ENCODE measurements at regions not wholly inside any gene's neighbourhood (a gene's known extent, or its start where the extent isn't known, plus 50 kb on each side); places are given as distances from the start of the nearest gene placed in this dataset.

DNA sequence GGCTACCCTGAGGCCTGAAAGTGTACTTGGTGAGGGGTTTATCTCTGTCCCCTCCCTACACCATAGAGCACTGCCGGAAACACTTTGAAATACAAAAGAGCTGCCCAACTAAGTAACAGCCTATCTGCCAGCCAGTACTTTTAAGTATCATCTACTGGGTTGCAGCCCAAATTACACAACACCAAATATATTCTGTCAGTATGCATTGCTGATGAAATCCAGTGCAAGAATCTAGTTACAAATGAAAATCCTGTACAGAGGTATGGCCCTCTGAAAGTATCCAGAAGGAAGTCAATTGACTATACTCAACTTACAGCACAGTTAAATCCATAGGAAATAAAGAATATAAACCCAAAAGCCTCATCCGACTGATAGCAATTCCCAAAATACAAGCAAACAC lies 280.8 kb downstream of the CCDC85A start:
- no peak overlapping the region for H3K27ac ChIP-seq (ENCODE audit: low read depth, low read length)
- no peaks in the 10 kb centered on the region for H3K9me3 ChIP-seq (ENCODE audit: control insufficient read depth in 3 of 3, low read length in 3 of 3)
- no peak overlapping the region for H3K4me3 ChIP-seq (ENCODE audit: low read length in 3 of 3)
- H3K9ac ChIP-seq (ENCODE audit: low read depth in 1 of 3, low read length in 3 of 3): no peak overlapping the region
- H3K36me3 ChIP-seq (ENCODE audit: control insufficient read depth in 3 of 3, insufficient read depth in 3 of 3, low read length in 3 of 3): no peaks in the 10 kb centered on the region
- H3K27me3 ChIP-seq (ENCODE audit: control insufficient read depth in 3 of 3, insufficient read depth in 3 of 3, low read length in 3 of 3): no peaks in the 10 kb centered on the region
- H3K4me1 ChIP-seq (ENCODE audit: control insufficient read depth in 3 of 3, insufficient read depth in 3 of 3, low read length in 3 of 3): no peaks in the 10 kb centered on the region

DNA sequence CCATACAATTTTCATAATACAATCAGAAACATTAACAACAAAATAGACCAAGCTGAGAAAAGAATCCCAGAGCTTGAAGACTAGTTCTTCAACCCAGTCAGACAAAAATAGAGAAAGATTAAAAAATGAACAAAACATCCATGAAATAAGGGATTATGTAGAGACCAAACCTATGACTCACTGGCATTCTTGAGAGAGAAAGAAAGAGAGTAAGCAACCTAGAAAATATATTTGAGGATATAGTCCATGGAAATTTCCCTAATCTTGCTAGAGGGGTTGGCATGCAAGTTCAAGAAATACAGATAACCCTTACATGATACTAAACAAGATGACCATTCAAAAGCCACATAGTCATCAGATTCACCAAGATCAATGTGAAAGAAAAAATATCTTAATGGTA lies 281.7 kb downstream of the CCDC85A start:
- Histone ChIP-seq H3K4me3 (ENCODE audit: low read length in 3 of 3) (no peak overlapping the region), H3K27ac (ENCODE audit: low read depth, low read length) (no peak overlapping the region), H3K36me3 (ENCODE audit: control insufficient read depth in 3 of 3, insufficient read depth in 3 of 3, low read length in 3 of 3) (no peaks in the 10 kb centered on the region), H3K4me1 (ENCODE audit: control insufficient read depth in 3 of 3, insufficient read depth in 3 of 3, low read length in 3 of 3) (no peaks in the 10 kb centered on the region), H3K9ac (ENCODE audit: low read depth in 1 of 3, low read length in 3 of 3) (no peak overlapping the region), H3K27me3 (ENCODE audit: control insufficient read depth in 3 of 3, insufficient read depth in 3 of 3, low read length in 3 of 3) (no peaks in the 10 kb centered on the region), H3K9me3 (ENCODE audit: control insufficient read depth in 3 of 3, low read length in 3 of 3) (no peaks in the 10 kb centered on the region)

DNA sequence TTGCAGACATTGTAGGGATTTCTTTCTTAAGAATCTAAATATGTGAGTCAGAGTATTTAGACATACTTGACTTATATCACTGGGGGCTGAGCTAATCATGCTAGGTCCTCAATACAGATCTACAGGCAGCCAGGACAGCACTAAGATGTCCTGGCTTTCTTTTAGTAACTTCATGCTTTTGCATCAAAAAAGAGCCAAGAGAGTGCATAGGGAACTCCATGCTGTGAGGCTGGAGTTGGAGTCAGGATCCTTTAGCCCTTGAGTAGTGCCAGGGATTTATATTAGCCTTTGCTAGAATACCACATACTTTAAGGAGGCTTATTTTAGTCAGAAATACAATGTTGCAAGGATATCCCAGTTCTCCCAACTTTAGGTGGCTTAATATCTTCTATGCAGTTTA lies 289.7 kb downstream of the CCDC85A start:
- no peaks in the 10 kb centered on the region for H3K36me3 ChIP-seq (ENCODE audit: control insufficient read depth in 3 of 3, insufficient read depth in 3 of 3, low read length in 3 of 3)
- H3K27ac ChIP-seq (ENCODE audit: low read depth, low read length): no peak overlapping the region
- no peaks in the 10 kb centered on the region for H3K27me3 ChIP-seq (ENCODE audit: control insufficient read depth in 3 of 3, insufficient read depth in 3 of 3, low read length in 3 of 3)
- H3K4me3 ChIP-seq (ENCODE audit: low read length in 3 of 3): no peak overlapping the region
- H3K9me3 ChIP-seq (ENCODE audit: control insufficient read depth in 3 of 3, low read length in 3 of 3): no peaks in the 10 kb centered on the region
- no peak overlapping the region for H3K9ac ChIP-seq (ENCODE audit: low read depth in 1 of 3, low read length in 3 of 3)
- peaks cover 10 to 12% (median 11%) of the 10 kb centered on the region in 3 donors for H3K4me1 ChIP-seq (ENCODE audit: control insufficient read depth in 3 of 3, insufficient read depth in 3 of 3, low read length in 3 of 3)

DNA sequence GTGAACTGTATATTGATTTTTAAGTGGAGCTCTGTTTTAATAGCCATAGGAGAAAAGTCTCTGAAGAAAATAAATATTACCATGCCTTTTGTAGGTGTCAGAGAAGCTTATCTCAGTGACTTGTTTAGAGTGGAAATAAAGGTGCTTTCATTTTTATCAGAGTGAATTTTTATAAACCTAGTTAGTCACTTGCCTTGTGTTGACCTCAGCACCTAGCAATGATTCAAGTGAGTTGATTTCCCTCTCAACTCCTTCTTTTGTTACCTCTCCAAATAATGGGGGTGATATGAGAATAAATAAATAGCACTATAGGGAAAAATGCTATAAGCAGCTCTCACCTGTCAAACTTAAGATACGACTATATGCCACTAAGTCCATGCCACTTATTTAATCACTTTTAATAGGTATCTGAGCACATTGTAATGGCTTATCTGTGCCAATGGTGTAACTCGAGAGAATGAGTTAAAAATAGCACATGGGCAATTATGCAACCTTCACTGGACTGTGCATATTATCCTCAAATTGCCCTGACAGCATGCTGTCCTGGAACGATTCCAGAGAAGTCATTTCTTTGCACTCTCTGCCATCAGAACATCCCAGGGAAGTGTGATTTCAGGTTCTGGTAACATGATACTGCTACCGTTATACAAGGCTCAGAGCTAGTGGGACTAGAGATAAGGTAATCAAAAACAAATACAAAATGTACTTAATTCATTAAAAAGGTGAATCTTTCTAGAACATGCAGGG lies 290.8 kb downstream of the CCDC85A start:
- no peaks in the 10 kb centered on the region for H3K27me3 ChIP-seq (ENCODE audit: control insufficient read depth in 3 of 3, insufficient read depth in 3 of 3, low read length in 3 of 3)
- H3K4me3 ChIP-seq (ENCODE audit: low read length in 3 of 3): no peak overlapping the region
- peaks cover 10 to 12% (median 11%) of the 10 kb centered on the region in 3 donors for H3K4me1 ChIP-seq (ENCODE audit: control insufficient read depth in 3 of 3, insufficient read depth in 3 of 3, low read length in 3 of 3)
- no peaks in the 10 kb centered on the region for H3K9me3 ChIP-seq (ENCODE audit: control insufficient read depth in 3 of 3, low read length in 3 of 3)
- no peaks in the 10 kb centered on the region for H3K36me3 ChIP-seq (ENCODE audit: control insufficient read depth in 3 of 3, insufficient read depth in 3 of 3, low read length in 3 of 3)
- no peak overlapping the region for H3K27ac ChIP-seq (ENCODE audit: low read depth, low read length)
- no peak overlapping the region for H3K9ac ChIP-seq (ENCODE audit: low read depth in 1 of 3, low read length in 3 of 3)

DNA sequence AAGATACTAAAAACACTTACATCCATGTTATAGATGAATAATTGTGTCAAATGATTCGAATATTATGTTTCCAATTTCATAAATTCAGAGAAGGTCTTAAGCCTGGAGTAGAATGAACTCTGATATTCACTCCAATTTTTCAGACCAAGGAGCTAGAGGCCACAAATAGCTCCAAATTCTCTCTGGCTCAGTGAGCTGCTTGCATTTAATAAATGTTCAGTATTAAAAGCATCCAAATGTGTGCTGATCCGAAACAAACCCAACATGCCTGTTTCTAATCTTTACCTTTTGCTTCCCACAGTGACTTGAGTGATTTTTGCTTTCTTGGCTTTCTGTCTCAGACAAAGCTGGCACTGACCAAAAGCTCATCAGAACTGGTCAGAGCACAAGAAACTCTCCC lies 291.4 kb downstream of the CCDC85A start:
- no peaks in the 10 kb centered on the region for H3K27me3 ChIP-seq (ENCODE audit: control insufficient read depth in 3 of 3, insufficient read depth in 3 of 3, low read length in 3 of 3)
- H3K27ac ChIP-seq (ENCODE audit: low read depth, low read length): no peak overlapping the region
- H3K4me3 ChIP-seq (ENCODE audit: low read length in 3 of 3): no peak overlapping the region
- H3K9ac ChIP-seq (ENCODE audit: low read depth in 1 of 3, low read length in 3 of 3): no peak overlapping the region
- H3K36me3 ChIP-seq (ENCODE audit: control insufficient read depth in 3 of 3, insufficient read depth in 3 of 3, low read length in 3 of 3): no peaks in the 10 kb centered on the region
- H3K4me1 ChIP-seq (ENCODE audit: control insufficient read depth in 3 of 3, insufficient read depth in 3 of 3, low read length in 3 of 3): peaks cover 10 to 12% (median 11%) of the 10 kb centered on the region in 3 donors
- no peaks in the 10 kb centered on the region for H3K9me3 ChIP-seq (ENCODE audit: control insufficient read depth in 3 of 3, low read length in 3 of 3)

DNA sequence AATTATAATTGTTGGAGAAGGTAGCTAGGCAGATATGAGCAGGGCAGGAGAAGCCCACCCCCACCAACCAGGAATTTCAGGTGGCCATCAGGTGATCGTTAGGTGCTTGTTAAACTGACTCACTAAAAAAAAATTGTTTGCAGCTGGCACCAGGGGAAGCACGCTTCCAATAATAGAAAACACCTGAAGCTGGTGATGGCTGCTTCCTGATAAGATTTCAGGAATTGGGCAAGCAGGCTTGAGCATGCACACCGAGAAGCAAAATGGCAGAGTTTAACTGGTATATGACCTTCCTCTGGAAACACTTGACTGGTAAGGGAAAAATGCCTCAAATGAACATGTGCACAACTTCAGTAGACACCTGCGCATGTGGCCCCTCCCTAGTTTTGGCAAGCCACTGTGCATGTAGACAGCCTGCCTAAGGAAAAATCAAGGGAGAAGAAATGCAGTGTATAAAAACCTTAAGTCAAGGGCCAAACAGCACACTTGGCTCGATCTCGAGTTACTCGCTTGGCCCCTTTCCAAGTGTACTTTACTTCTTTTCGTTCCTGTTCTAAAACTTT lies 292.8 kb downstream of the CCDC85A start:
- Histone ChIP-seq H3K27ac (ENCODE audit: low read depth, low read length) (no peak overlapping the region), H3K9ac (ENCODE audit: low read depth in 1 of 3, low read length in 3 of 3) (no peak overlapping the region), H3K4me1 (ENCODE audit: control insufficient read depth in 3 of 3, insufficient read depth in 3 of 3, low read length in 3 of 3) (peaks cover 10 to 12% (median 11%) of the 10 kb centered on the region in 3 donors), H3K4me3 (ENCODE audit: low read length in 3 of 3) (peak overlapping the region in 1 of 3 donors; percentile 9), H3K27me3 (ENCODE audit: control insufficient read depth in 3 of 3, insufficient read depth in 3 of 3, low read length in 3 of 3) (no peaks in the 10 kb centered on the region), H3K9me3 (ENCODE audit: control insufficient read depth in 3 of 3, low read length in 3 of 3) (no peaks in the 10 kb centered on the region), H3K36me3 (ENCODE audit: control insufficient read depth in 3 of 3, insufficient read depth in 3 of 3, low read length in 3 of 3) (no peaks in the 10 kb centered on the region)

DNA sequence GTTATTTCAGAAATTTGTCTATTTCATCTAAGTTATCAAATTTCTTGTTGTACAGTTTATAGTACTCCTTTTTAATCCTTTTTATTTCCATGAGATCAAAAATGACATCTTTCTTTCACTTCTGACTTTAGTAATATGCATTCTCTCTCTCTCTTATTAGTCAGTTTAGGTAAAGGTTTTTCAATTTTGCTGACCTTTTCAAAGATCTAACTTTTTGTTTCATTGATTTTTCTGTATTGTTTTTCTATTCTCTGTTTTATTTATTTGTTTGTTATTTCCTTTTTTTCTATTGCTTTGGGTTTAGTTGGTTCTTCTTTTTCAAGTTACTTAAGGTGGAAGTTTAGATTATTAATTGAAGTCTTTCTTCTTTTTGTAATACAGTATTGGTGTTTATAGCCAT lies 294.2 kb downstream of the CCDC85A start:
- Histone ChIP-seq H3K9me3 (ENCODE audit: control insufficient read depth in 3 of 3, low read length in 3 of 3) (no peaks in the 10 kb centered on the region), H3K9ac (ENCODE audit: low read depth in 1 of 3, low read length in 3 of 3) (no peak overlapping the region), H3K27ac (ENCODE audit: low read depth, low read length) (no peak overlapping the region), H3K27me3 (ENCODE audit: control insufficient read depth in 3 of 3, insufficient read depth in 3 of 3, low read length in 3 of 3) (no peaks in the 10 kb centered on the region), H3K4me3 (ENCODE audit: low read length in 3 of 3) (no peak overlapping the region), H3K36me3 (ENCODE audit: control insufficient read depth in 3 of 3, insufficient read depth in 3 of 3, low read length in 3 of 3) (no peaks in the 10 kb centered on the region), H3K4me1 (ENCODE audit: control insufficient read depth in 3 of 3, insufficient read depth in 3 of 3, low read length in 3 of 3) (peaks cover 10 to 12% (median 11%) of the 10 kb centered on the region in 3 donors)

DNA sequence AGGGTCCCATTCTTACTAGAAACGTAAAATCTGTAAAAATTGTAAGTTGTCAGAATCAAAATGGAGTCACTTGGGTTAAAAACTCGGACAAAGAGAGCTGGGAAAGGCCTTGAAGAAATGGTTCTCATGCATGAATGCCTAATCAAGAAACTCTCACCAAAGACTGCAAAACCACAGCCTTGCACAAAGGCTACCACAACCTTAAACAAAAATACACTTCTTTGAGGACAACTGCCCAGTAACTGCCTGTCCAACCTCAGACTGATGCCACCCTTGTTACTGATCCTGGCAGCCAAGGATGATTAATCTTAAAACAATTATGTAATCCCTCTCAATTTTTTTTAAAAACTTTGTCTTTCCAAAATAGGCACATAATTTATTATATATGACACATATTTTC lies 299.3 kb downstream of the CCDC85A start:
- Histone ChIP-seq H3K36me3 (ENCODE audit: control insufficient read depth in 3 of 3, insufficient read depth in 3 of 3, low read length in 3 of 3) (no peaks in the 10 kb centered on the region), H3K9me3 (ENCODE audit: control insufficient read depth in 3 of 3, low read length in 3 of 3) (no peaks in the 10 kb centered on the region), H3K27me3 (ENCODE audit: control insufficient read depth in 3 of 3, insufficient read depth in 3 of 3, low read length in 3 of 3) (no peaks in the 10 kb centered on the region), H3K4me1 (ENCODE audit: control insufficient read depth in 3 of 3, insufficient read depth in 3 of 3, low read length in 3 of 3) (no peaks in the 10 kb centered on the region), H3K4me3 (ENCODE audit: low read length in 3 of 3) (no peak overlapping the region), H3K9ac (ENCODE audit: low read depth in 1 of 3, low read length in 3 of 3) (no peak overlapping the region), H3K27ac (ENCODE audit: low read depth, low read length) (no peak overlapping the region)

DNA sequence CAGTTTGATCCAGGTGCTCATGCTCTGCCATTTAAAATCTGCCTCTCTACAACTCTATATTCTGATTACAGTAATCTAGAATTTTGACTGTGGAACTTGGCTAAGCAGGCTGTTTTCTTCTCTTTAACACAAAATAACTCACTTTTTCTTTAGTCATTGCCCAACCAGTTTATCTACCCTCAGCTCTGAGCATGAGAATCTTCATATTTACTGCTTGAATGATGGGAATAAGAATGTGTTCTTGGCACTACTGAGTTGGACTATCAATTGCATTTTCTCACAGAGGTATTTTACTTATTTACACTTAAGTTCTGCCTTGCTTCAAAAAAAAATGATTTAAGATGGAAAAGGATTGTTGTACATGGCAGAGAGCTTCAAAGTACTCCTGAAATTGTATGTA lies 301.1 kb downstream of the CCDC85A start:
- no peaks in the 10 kb centered on the region for H3K36me3 ChIP-seq (ENCODE audit: control insufficient read depth in 3 of 3, insufficient read depth in 3 of 3, low read length in 3 of 3)
- H3K9me3 ChIP-seq (ENCODE audit: control insufficient read depth in 3 of 3, low read length in 3 of 3): no peaks in the 10 kb centered on the region
- H3K9ac ChIP-seq (ENCODE audit: low read depth in 1 of 3, low read length in 3 of 3): no peak overlapping the region
- H3K27ac ChIP-seq (ENCODE audit: low read depth, low read length): no peak overlapping the region
- no peak overlapping the region for H3K4me3 ChIP-seq (ENCODE audit: low read length in 3 of 3)
- H3K27me3 ChIP-seq (ENCODE audit: control insufficient read depth in 3 of 3, insufficient read depth in 3 of 3, low read length in 3 of 3): no peaks in the 10 kb centered on the region
- no peaks in the 10 kb centered on the region for H3K4me1 ChIP-seq (ENCODE audit: control insufficient read depth in 3 of 3, insufficient read depth in 3 of 3, low read length in 3 of 3)

DNA sequence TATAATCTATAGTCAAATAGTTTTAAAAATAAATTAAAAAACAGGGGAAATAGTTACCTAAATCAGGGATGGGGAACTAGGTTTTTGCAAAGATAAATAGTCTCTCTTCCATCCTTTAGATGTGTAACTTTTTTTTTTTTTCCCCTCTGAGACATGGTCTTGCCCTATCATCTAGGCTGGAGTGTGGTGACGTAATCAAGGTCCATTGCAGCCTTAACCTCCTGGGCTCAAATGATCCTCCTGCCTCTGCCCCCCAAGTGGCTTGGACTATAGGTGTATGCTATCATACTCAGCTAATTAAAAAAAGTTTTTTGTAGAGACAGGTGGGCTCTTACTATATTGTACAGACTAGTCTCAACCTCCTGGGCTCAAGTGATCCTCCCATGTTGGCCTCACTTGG lies 316.5 kb downstream of the CCDC85A start:
- H3K9me3 ChIP-seq (ENCODE audit: control insufficient read depth in 3 of 3, low read length in 3 of 3): no peaks in the 10 kb centered on the region
- no peaks in the 10 kb centered on the region for H3K36me3 ChIP-seq (ENCODE audit: control insufficient read depth in 3 of 3, insufficient read depth in 3 of 3, low read length in 3 of 3)
- H3K27me3 ChIP-seq (ENCODE audit: control insufficient read depth in 3 of 3, insufficient read depth in 3 of 3, low read length in 3 of 3): no peaks in the 10 kb centered on the region
- no peak overlapping the region for H3K9ac ChIP-seq (ENCODE audit: low read depth in 1 of 3, low read length in 3 of 3)
- no peak overlapping the region for H3K27ac ChIP-seq (ENCODE audit: low read depth, low read length)
- H3K4me3 ChIP-seq (ENCODE audit: low read length in 3 of 3): no peak overlapping the region
- H3K4me1 ChIP-seq (ENCODE audit: control insufficient read depth in 3 of 3, insufficient read depth in 3 of 3, low read length in 3 of 3): no peaks in the 10 kb centered on the region
